HCT116 (cell line): ENCODE measurements at regions not wholly inside any gene's neighbourhood (a gene's known extent, or its start where the extent isn't known, plus 50 kb on each side); places are given as distances from the start of the nearest gene placed in this dataset.
"Not testable (repeated sequence)": the region's sequence is repeated elsewhere in the genome, so short reads cannot be mapped to it uniquely, and the experiment has no call there.

ENCODE experiments used
- CEBPB ChIP-seq: IDR thresholded peaks from 2 replicates; pipeline ENCODE4 v1.6.1; 2012; ENCODE audit warnings: low read depth
- CTCF ChIP-seq, 3 experiments: fragments of 200-600 bp in 1 of 3; sonication (generic) in 1 of 3; IDR thresholded peaks in 2 of 3; conservative IDR thresholded peaks in 1 of 3; 2 replicates each; pipeline ENCODE4 v1.5.1; 2012 to 2017; ENCODE audit warnings: low read depth in 2 of 3, low read length in 2 of 3, antibody characterized with exemption in 1 of 3, borderline replicate concordance in 1 of 3, control low read depth in 1 of 3, mild to moderate bottlenecking in 1 of 3, mixed read lengths in 1 of 3, mixed run types in 1 of 3, moderate library complexity in 1 of 3; ENCODE audit not compliant: insufficient read depth in 1 of 3
- EGR1 ChIP-seq: IDR thresholded peaks from 2 replicates; pipeline ENCODE4 v1.6.1; 2012; ENCODE audit warnings: low read depth
- EZH2 ChIP-seq: fragments of 200-600 bp; sonication (generic); IDR thresholded peaks from 2 replicates; pipeline ENCODE4 v1.6.1; 2017; ENCODE audit warnings: antibody characterized with exemption, mixed run types
- EZH2phosphoT487 ChIP-seq: fragments of 200-600 bp; IDR thresholded peaks from 2 replicates; pipeline ENCODE4 v1.6.1; 2018; ENCODE audit warnings: antibody characterized with exemption, borderline replicate concordance
- FOSL1 ChIP-seq: IDR thresholded peaks from 2 replicates; pipeline ENCODE4 v1.6.1; 2012; ENCODE audit warnings: low read depth
- JUND ChIP-seq: IDR thresholded peaks from 2 replicates; pipeline ENCODE4 v1.6.1; 2012
- MAX ChIP-seq: IDR thresholded peaks from 2 replicates; pipeline ENCODE4 v1.6.1; 2012
- POLR2A ChIP-seq: IDR thresholded peaks from 2 replicates; pipeline ENCODE4 v1.7.0; 2011; ENCODE audit warnings: borderline replicate concordance; ENCODE audit not compliant: insufficient read depth, insufficient read length; ENCODE audit errors: extremely low read depth
- POLR2AphosphoS5 ChIP-seq: IDR thresholded peaks from 2 replicates; pipeline ENCODE4 v1.6.1; 2011; ENCODE audit warnings: mild to moderate bottlenecking, low read depth, low read length, moderate library complexity
- RAD21 ChIP-seq: IDR thresholded peaks from 2 replicates; pipeline ENCODE4 v1.6.1; 2012; ENCODE audit warnings: low read depth, mild to moderate bottlenecking
- REST ChIP-seq: IDR thresholded peaks from 2 replicates; pipeline ENCODE4 v1.6.1; 2012; ENCODE audit warnings: low read depth
- SIN3A ChIP-seq: IDR thresholded peaks from 2 replicates; pipeline ENCODE4 v1.6.1; 2012; ENCODE audit warnings: low read depth
- SRF ChIP-seq: IDR thresholded peaks from 2 replicates; pipeline ENCODE4 v1.6.1; 2012; ENCODE audit warnings: low read depth

DNA sequence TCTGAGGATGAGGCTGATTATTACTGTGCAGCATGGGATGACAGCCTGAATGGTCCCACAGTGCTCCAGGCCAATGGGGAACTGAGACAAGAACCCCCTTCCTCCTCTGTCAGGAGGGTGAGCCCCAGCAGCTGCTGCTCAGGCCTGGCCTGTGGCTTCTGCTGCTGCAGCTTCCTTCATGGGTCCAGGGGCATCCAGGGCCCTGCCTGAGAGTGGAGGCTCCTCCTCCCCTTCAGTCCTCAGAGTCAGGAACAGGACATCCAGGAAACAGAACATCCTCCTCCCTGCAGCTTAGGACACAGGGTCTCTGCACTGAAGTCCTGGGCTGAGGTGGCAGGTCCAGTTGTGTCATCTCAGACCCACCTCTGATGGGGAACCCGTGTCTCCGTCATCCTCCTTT is 127.2 kb downstream of the ZNF280B start:
- not testable (repeated sequence) for TF ChIP-seq CTCF (IDR thresholded peaks at IDR 0.05 in 2 of 3, conservative IDR thresholded peaks at IDR 0.05 in 1 of 3; ENCODE audit: borderline replicate concordance in 1 of 3, insufficient read depth in 1 of 3, low read depth in 2 of 3, low read length in 2 of 3); POLR2AphosphoS5; POLR2A; CEBPB; REST; EZH2; RAD21; SIN3A; EZH2phosphoT487; FOSL1; EGR1; MAX; SRF; JUND
